HEK293 (cell line): ENCODE measurements at regions not wholly inside any gene's neighbourhood (a gene's known extent, or its start where the extent isn't known, plus 50 kb on each side); places are given as distances from the start of the nearest gene placed in this dataset.

ENCODE experiments used
- CTCF ChIA-PET: fragments of 350-600 bp; formaldehyde crosslinking; extraction: SDS; loops from one replicate; lab custom pipeline; 2021; ENCODE audit warnings: antibody characterized with exemption; lab: Yijun Ruan, JAX
- POLR2A ChIA-PET: fragments of 300-600 bp; formaldehyde crosslinking; extraction: SDS; loops from one replicate; lab custom pipeline; 2020; ENCODE audit warnings: antibody characterized with exemption, inconsistent platforms; lab: Yijun Ruan, JAX
- H3K27ac ChIP-seq: fragments of 200-500 bp; sonication (Bioruptor generic); 2 replicates; pipeline ENCODE4 v1.5.1; 2014; ENCODE audit warnings: low read depth, low read length, control low read depth, inconsistent platforms; ENCODE audit errors: extremely low read depth
- H3K36me3 ChIP-seq, 2 experiments: fragments of 200-500 bp in 1 of 2; sonication (Bioruptor generic) in 1 of 2; 1 replicate in 1 of 2; 2 replicates in 1 of 2; pipeline ENCODE4 v1.5.1; 2014 to 2017; ENCODE audit warnings: inconsistent platforms in 2 of 2, low read length in 2 of 2; ENCODE audit not compliant: control insufficient read depth in 2 of 2, insufficient read depth in 1 of 2
- H3K4me1 ChIP-seq: fragments of 200-500 bp; sonication (Bioruptor generic); 2 replicates; pipeline ENCODE4 v1.5.1; 2014; ENCODE audit warnings: mild to moderate bottlenecking, low read length, inconsistent platforms; ENCODE audit not compliant: control insufficient read depth, insufficient read depth
- H3K4me3 ChIP-seq: 2 replicates; pipeline ENCODE4 v1.5.1; 2011; ENCODE audit warnings: low read depth, mild to moderate bottlenecking, control low read depth, low read length, moderate library complexity
- H3K9me3 ChIP-seq: fragments of 200-500 bp; sonication (Bioruptor generic); 2 replicates; pipeline ENCODE4 v1.5.1; 2014; ENCODE audit warnings: low read depth, low read length, inconsistent platforms; ENCODE audit not compliant: control insufficient read depth, insufficient read depth
- ELK4 ChIP-seq: IDR thresholded peaks from 2 replicates; pipeline ENCODE4 v1.6.1; 2011; ENCODE audit warnings: mild to moderate bottlenecking, low read depth, low read length, borderline replicate concordance
- HIC1 ChIP-seq: fragments of 450-650 bp; formaldehyde crosslinking; IDR thresholded peaks from 2 replicates; pipeline ENCODE4 v1.5.1; 2016; ENCODE audit warnings: missing biosample characterization, missing genetic modification characterization
- KLF8 ChIP-seq: fragments of 450-650 bp; formaldehyde crosslinking; IDR thresholded peaks from 2 replicates; pipeline ENCODE4 v1.5.1; 2016; ENCODE audit warnings: missing biosample characterization, missing genetic modification characterization
- MYNN ChIP-seq: fragments of 450-650 bp; formaldehyde crosslinking; IDR thresholded peaks from 2 replicates; pipeline ENCODE4 v1.5.1; 2016; ENCODE audit warnings: missing biosample characterization, missing genetic modification characterization, borderline replicate concordance
- OSR2 ChIP-seq: fragments of 450-650 bp; formaldehyde crosslinking; IDR thresholded peaks from 2 replicates; pipeline ENCODE4 v1.5.1; 2016; ENCODE audit warnings: missing biosample characterization, missing genetic modification characterization
- PBX3 ChIP-seq: sonication (generic); formaldehyde crosslinking; IDR thresholded peaks from 2 replicates; pipeline ENCODE4 v1.8.1; 2022; ENCODE audit warnings: mild to moderate bottlenecking, moderate library complexity, missing genetic modification reagents
- ZBTB17 ChIP-seq: fragments of 450-650 bp; formaldehyde crosslinking; IDR thresholded peaks from 2 replicates; pipeline ENCODE4 v1.5.1; 2016; ENCODE audit warnings: missing biosample characterization, missing genetic modification characterization
- ZBTB20 ChIP-seq: fragments of 450-650 bp; formaldehyde crosslinking; IDR thresholded peaks from 2 replicates; pipeline ENCODE4 v1.5.1; 2016; ENCODE audit warnings: missing biosample characterization, missing genetic modification characterization
- ZBTB26 ChIP-seq: fragments of 450-650 bp; formaldehyde crosslinking; optimal IDR thresholded peaks from 2 replicates; pipeline ENCODE3; 2016; ENCODE audit warnings: missing biosample characterization, mild to moderate bottlenecking, missing genetic modification characterization
- ZFHX2 ChIP-seq: fragments of 450-650 bp; formaldehyde crosslinking; conservative IDR thresholded peaks from 2 replicates; pipeline ENCODE4 v1.5.1; 2016; ENCODE audit warnings: missing biosample characterization, missing genetic modification characterization
- ZNF175 ChIP-seq: fragments of 450-650 bp; formaldehyde crosslinking; IDR thresholded peaks from 2 replicates; pipeline ENCODE4 v1.5.1; 2016; ENCODE audit warnings: missing biosample characterization, missing genetic modification characterization
- ZNF26 ChIP-seq: fragments of 450-650 bp; formaldehyde crosslinking; IDR thresholded peaks from 2 replicates; pipeline ENCODE4 v1.5.1; 2016; ENCODE audit warnings: missing biosample characterization, missing genetic modification characterization
- ZNF350 ChIP-seq: fragments of 450-650 bp; formaldehyde crosslinking; IDR thresholded peaks from 2 replicates; pipeline ENCODE4 v1.5.0; 2017; ENCODE audit warnings: missing biosample characterization, mild to moderate bottlenecking, missing genetic modification characterization
- ZNF354C ChIP-seq: fragments of 450-650 bp; formaldehyde crosslinking; IDR thresholded peaks from 2 replicates; pipeline ENCODE4 v1.5.1; 2016; ENCODE audit warnings: missing biosample characterization, missing genetic modification characterization, low read depth, borderline replicate concordance
- ZNF362 ChIP-seq: fragments of 450-650 bp; formaldehyde crosslinking; IDR thresholded peaks from 2 replicates; pipeline ENCODE4 v1.5.1; 2016; ENCODE audit warnings: missing biosample characterization, missing genetic modification characterization
- ZNF37A ChIP-seq: fragments of 450-650 bp; IDR thresholded peaks from 2 replicates; pipeline ENCODE4 v1.5.1; 2018; ENCODE audit warnings: missing biosample characterization, missing genetic modification characterization
- ZNF404 ChIP-seq: fragments of 450-650 bp; formaldehyde crosslinking; IDR thresholded peaks from 2 replicates; pipeline ENCODE4 v1.5.1; 2017; ENCODE audit warnings: missing biosample characterization, missing genetic modification characterization
- ZNF416 ChIP-seq: fragments of 450-650 bp; formaldehyde crosslinking; IDR thresholded peaks from 2 replicates; pipeline ENCODE4 v1.5.1; 2016; ENCODE audit warnings: missing biosample characterization, missing genetic modification characterization
- ZNF544 ChIP-seq: fragments of 450-650 bp; formaldehyde crosslinking; IDR thresholded peaks from 2 replicates; pipeline ENCODE4 v1.5.0; 2017; ENCODE audit warnings: missing biosample characterization, missing genetic modification characterization
- ZNF624 ChIP-seq: fragments of 450-650 bp; formaldehyde crosslinking; IDR thresholded peaks from 2 replicates; pipeline ENCODE4 v1.5.1; 2017; ENCODE audit warnings: missing biosample characterization, missing genetic modification characterization
- ZNF626 ChIP-seq: fragments of 450-650 bp; sonication (Bioruptor Pico); formaldehyde crosslinking; IDR thresholded peaks from 2 replicates; pipeline ENCODE4 v1.5.1; 2018; ENCODE audit warnings: missing biosample characterization, missing genetic modification characterization, inconsistent platforms
- ZNF645 ChIP-seq: fragments of 450-650 bp; formaldehyde crosslinking; IDR thresholded peaks from 2 replicates; pipeline ENCODE4; 2016; ENCODE audit warnings: missing biosample characterization, missing genetic modification characterization
- ZNF658 ChIP-seq: fragments of 450-650 bp; formaldehyde crosslinking; IDR thresholded peaks from 2 replicates; pipeline ENCODE4; 2016; ENCODE audit warnings: missing biosample characterization, missing genetic modification characterization
- ZNF660 ChIP-seq: fragments of 450-650 bp; IDR thresholded peaks from 2 replicates; pipeline ENCODE4 v1.5.1; 2018; ENCODE audit warnings: missing biosample characterization, mild to moderate bottlenecking, missing genetic modification characterization
- ZSCAN23 ChIP-seq: fragments of 450-650 bp; formaldehyde crosslinking; IDR thresholded peaks from 2 replicates; pipeline ENCODE4 v1.5.1; 2016; ENCODE audit warnings: missing biosample characterization, missing genetic modification characterization

- TF ChIP-seq ZSCAN23 (tag by site-specific recombination) (no peak), ZNF660 (tag by site-specific recombination) (no peak), MYNN (tag by site-specific recombination) (no peak), ZNF404 (no peak), ELK4 (no peak), ZFHX2 (tag by site-specific recombination) (no peak), ZNF544 (no peak)
- TF ChIP-seq, all 188 proteins: peak for 0
- Histone ChIP-seq H3K4me1 (no peaks in the 10 kb centered on the region), H3K9me3 (no peaks in the 10 kb centered on the region), H3K27ac (no peak overlapping the region), H3K36me3 (no peaks in the 10 kb centered on the region), H3K4me3 (no peak overlapping the region)
- ChIA-PET CTCF (no interaction called here), POLR2A (no interaction called here)
Measured at GRCh38 chr5:145077028-145077427, 758.1 kb downstream of the PRELID2 start.

GRCh38 chr5:145076040-145076439 lies 759.1 kb downstream of the PRELID2 start:
- Histone ChIP-seq H3K36me3 (no peaks in the 10 kb centered on the region), H3K9me3 (no peaks in the 10 kb centered on the region), H3K27ac (no peak overlapping the region), H3K4me1 (no peaks in the 10 kb centered on the region), H3K4me3 (no peak overlapping the region)
- no peak for TF ChIP-seq ZNF354C (tag by site-specific recombination)
- TF ChIP-seq ZNF350 (tag by site-specific recombination), result no peak
- TF ChIP-seq ZNF624, result no peak
- TF ChIP-seq ZNF37A, result no peak
- TF ChIP-seq ZNF658, result no peak
- TF ChIP-seq PBX3 (CRISPR knock-in tag), result no peak
- TF ChIP-seq ZNF416 (tag by site-specific recombination), result no peak
- TF ChIP-seq ZBTB17 (tag by site-specific recombination), result no peak
- TF ChIP-seq ZBTB20, result no peak
- no peak for TF ChIP-seq OSR2 (tag by site-specific recombination)
- TF ChIP-seq ZNF626, result no peak
- no peak for TF ChIP-seq ZNF660 (tag by site-specific recombination)
- CTCF ChIA-PET, result no interaction called here
- POLR2A ChIA-PET, result no interaction called here

GRCh38 chr5:145072889-145073288 lies 762.3 kb downstream of the PRELID2 start:
- POLR2A ChIA-PET, result no interaction called here
- TF ChIP-seq ZNF175 (tag by site-specific recombination) (no peak), KLF8 (tag by site-specific recombination) (no peak), ZBTB26 (tag by site-specific recombination) (no peak), ZNF26 (tag by site-specific recombination) (no peak), ZNF362 (tag by site-specific recombination) (no peak), ZNF645 (tag by site-specific recombination) (no peak), HIC1 (tag by site-specific recombination) (no peak)

More at GRCh38 chr5:145072889-145073288, 762.3 kb downstream of the PRELID2 start:
- no peak overlapping the region for H3K4me3 ChIP-seq
- no peaks in the 10 kb centered on the region for H3K36me3 ChIP-seq
- CTCF ChIA-PET, result no interaction called here
- H3K27ac ChIP-seq, result no peak overlapping the region
- no peaks in the 10 kb centered on the region for H3K9me3 ChIP-seq
- H3K4me1 ChIP-seq, result no peaks in the 10 kb centered on the region
